Thyroid gland (tissue), 4 donors: ENCODE measurements at regions not wholly inside any gene's neighbourhood (a gene's known extent, or its start where the extent isn't known, plus 50 kb on each side); places are given as distances from the start of the nearest gene placed in this dataset.
A peak's percentile ranks its signal among the peaks of the same experiment; 100 is the strongest.

Experiments
- DNase-seq, 2 donors: peaks; one replicate each; pipeline ENCODE4 v3.0.0-alpha.2; 2019
- H3K27ac ChIP-seq, 3 donors: fragments of 200-600 bp; sonication (generic); 1 replicate in 2 of 3; 2 replicates in 1 of 3; pipeline ENCODE4 v1.5.1; 2016 to 2019; ENCODE audit warnings: mild to moderate bottlenecking in 1 of 3, moderate library complexity in 1 of 3
- H3K27me3 ChIP-seq: fragments of 200-600 bp; sonication (generic); one replicate; pipeline ENCODE4 v1.5.1; 2019
- H3K36me3 ChIP-seq, 2 donors: fragments of 200-600 bp; sonication (generic); one replicate each; pipeline ENCODE4 v1.5.1; 2016 to 2019
- H3K4me1 ChIP-seq, 2 donors: fragments of 200-600 bp; sonication (generic); one replicate each; pipeline ENCODE4 v1.5.1; 2017 to 2019
- H3K4me3 ChIP-seq, 3 donors: fragments of 200-600 bp; sonication (generic); replicated peaks in 1 of 3; 1 replicate in 2 of 3; 2 replicates in 1 of 3; pipeline ENCODE4 v1.5.1; 2016; ENCODE audit warnings: mild to moderate bottlenecking in 1 of 3
- H3K9me3 ChIP-seq: fragments of 200-600 bp; sonication (generic); one replicate; pipeline ENCODE4 v1.5.1; 2017
- CTCF ChIP-seq, 6 experiments: fragments of 200-600 bp in 3 of 6; fragments of 450-650 bp in 3 of 6; sonication (generic) in 3 of 6; IDR thresholded peaks; one replicate each; pipeline ENCODE4 v1.5.1; 2016 to 2019; ENCODE audit warnings: antibody characterized with exemption in 6 of 6, mild to moderate bottlenecking in 2 of 6, inconsistent platforms in 1 of 6, moderate library complexity in 1 of 6
- POLR2A ChIP-seq, 2 donors: fragments of 450-650 bp; IDR thresholded peaks; one replicate each; pipeline ENCODE4 v1.6.1; 2017; ENCODE audit warnings: antibody characterized with exemption in 2 of 2, mild to moderate bottlenecking in 2 of 2, moderate library complexity in 1 of 2
- WGBS, 2 donors: methylation state at CpG; one replicate each; pipeline ENCODE4 v1.1.5; 2017; 5-methylcytosine and 5-hydroxymethylcytosine counted together
- intact Hi-C: fragments of 100-400 bp; cut with DNase I; formaldehyde crosslinking; loops from one replicate; pipeline ENCODE4 v1.15.1; 2023

- intact Hi-C loops, result loop anchor here (5.0 kb wide), 1 partner anchor 165 kb away; no protein-coding TSS in a partner anchor
- no peaks in the 10 kb centered on the region for H3K36me3 ChIP-seq
- DNase-seq, result no peak
- H3K4me1 ChIP-seq, result peaks cover 10 to 12% of the 10 kb centered on the region in 2 donors
- H3K27me3 ChIP-seq, result no peaks in the 10 kb centered on the region
- TF ChIP-seq CTCF (IDR thresholded peaks at IDR 0.05), result no peak
- no peak for TF ChIP-seq POLR2A (IDR thresholded peaks at IDR 0.05)
- no peak overlapping the region for H3K27ac ChIP-seq
- 54 to 63% methylated on average over 6 of the region's 6 CpGs for WGBS, 2 donors
- peak overlapping the region in 1 of 3 donors; percentile 16 for H3K4me3 ChIP-seq
- H3K9me3 ChIP-seq, result no peaks in the 10 kb centered on the region
Measured at GRCh38 chr5:154647761-154648145, 107.4 kb upstream of the LARP1 start.

GRCh38 chr5:154647114-154647760, 107.9 kb upstream of the LARP1 start:
- 5 to 8% methylated on average over 23 to 27 of the region's 36 CpGs for WGBS, 2 donors
- no peak overlapping the region for H3K27ac ChIP-seq
- H3K4me3 ChIP-seq, result peak overlapping the region in 1 of 3 donors; percentile 16
- H3K27me3 ChIP-seq, result no peaks in the 10 kb centered on the region
- no peaks in the 10 kb centered on the region for H3K36me3 ChIP-seq
- DNase-seq, result peak; percentile 79 to 81
- H3K4me1 ChIP-seq, result peaks cover 10 to 12% of the 10 kb centered on the region in 2 donors
- no peak for TF ChIP-seq CTCF (IDR thresholded peaks at IDR 0.05)
- TF ChIP-seq POLR2A (IDR thresholded peaks at IDR 0.05), result no peak
- no peaks in the 10 kb centered on the region for H3K9me3 ChIP-seq
- intact Hi-C loops, result loop anchor here (5.0 kb wide), 1 partner anchor 165 kb away; no protein-coding TSS in a partner anchor

- DNase-seq, result peak in 1 of 2 donors; percentile 34
- H3K4me3 ChIP-seq, result peak overlapping the region in 1 of 3 donors; percentile 16
- WGBS, 2 donors, result 27 to 32% methylated on average over 24 of the region's 24 CpGs
- peaks cover 10 to 12% of the 10 kb centered on the region in 2 donors for H3K4me1 ChIP-seq
- no peaks in the 10 kb centered on the region for H3K36me3 ChIP-seq
- intact Hi-C loops, result loop anchor here (5.0 kb wide), 1 partner anchor 166 kb away; no protein-coding TSS in a partner anchor
- H3K27ac ChIP-seq, result no peak overlapping the region
- no peak for TF ChIP-seq CTCF (IDR thresholded peaks at IDR 0.05)
- TF ChIP-seq POLR2A (IDR thresholded peaks at IDR 0.05), result no peak
- no peaks in the 10 kb centered on the region for H3K9me3 ChIP-seq
- H3K27me3 ChIP-seq, result no peaks in the 10 kb centered on the region
Measured at GRCh38 chr5:154646745-154647113, 108.4 kb upstream of the LARP1 start.

GRCh38 chr5:154644745-154645411, 110.3 kb upstream of the LARP1 start:
- TF ChIP-seq CTCF (IDR thresholded peaks at IDR 0.05) (no peak), POLR2A (IDR thresholded peaks at IDR 0.05) (no peak)
- Histone ChIP-seq H3K36me3 (no peaks in the 10 kb centered on the region), H3K4me3 (no peak overlapping the region), H3K27me3 (no peaks in the 10 kb centered on the region), H3K9me3 (no peaks in the 10 kb centered on the region), H3K4me1 (peaks cover 10 to 12% of the 10 kb centered on the region in 2 donors), H3K27ac (no peak overlapping the region)
- DNase-seq, result no peak
- 94 to 98% methylated on average over 5 of the region's 5 CpGs for WGBS, 2 donors
- intact Hi-C loops, result loop anchor here (5.0 kb wide), 1 partner anchor 167 kb away; no protein-coding TSS in a partner anchor
